ENCODE measurements at regions not wholly inside any gene's neighbourhood (a gene's known extent, or its start where the extent isn't known, plus 50 kb on each side); places are given as distances from the start of the nearest gene placed in this dataset.

GRCh38 chr5:14929293-14930065 is 57.9 kb upstream of the ANKH start:
- TF ChIP-seq, protein P1, sequence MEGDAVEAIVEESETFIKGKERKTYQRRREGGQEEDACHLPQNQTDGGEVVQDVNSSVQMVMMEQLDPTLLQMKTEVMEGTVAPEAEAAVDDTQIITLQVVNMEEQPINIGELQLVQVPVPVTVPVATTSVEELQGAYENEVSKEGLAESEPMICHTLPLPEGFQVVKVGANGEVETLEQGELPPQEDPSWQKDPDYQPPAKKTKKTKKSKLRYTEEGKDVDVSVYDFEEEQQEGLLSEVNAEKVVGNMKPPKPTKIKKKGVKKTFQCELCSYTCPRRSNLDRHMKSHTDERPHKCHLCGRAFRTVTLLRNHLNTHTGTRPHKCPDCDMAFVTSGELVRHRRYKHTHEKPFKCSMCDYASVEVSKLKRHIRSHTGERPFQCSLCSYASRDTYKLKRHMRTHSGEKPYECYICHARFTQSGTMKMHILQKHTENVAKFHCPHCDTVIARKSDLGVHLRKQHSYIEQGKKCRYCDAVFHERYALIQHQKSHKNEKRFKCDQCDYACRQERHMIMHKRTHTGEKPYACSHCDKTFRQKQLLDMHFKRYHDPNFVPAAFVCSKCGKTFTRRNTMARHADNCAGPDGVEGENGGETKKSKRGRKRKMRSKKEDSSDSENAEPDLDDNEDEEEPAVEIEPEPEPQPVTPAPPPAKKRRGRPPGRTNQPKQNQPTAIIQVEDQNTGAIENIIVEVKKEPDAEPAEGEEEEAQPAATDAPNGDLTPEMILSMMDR (conservative IDR thresholded peaks at IDR 0.05; ENCODE audit: low read depth, low read length), result no peak
- TF ChIP-seq EZH2 (IDR thresholded peaks at IDR 0.05; ENCODE audit: borderline replicate concordance, low read depth, low read length, poor library complexity, severe bottlenecking), result no peak
